T-helper 1 cell treated with Interleukin-12 subunit alpha and Interleukin-12 subunit beta and Interleukin-4 antibody, amounts not matched to agents 30 μg/mL and 1 μg/mL, for 36 hours (primary cell): ENCODE measurements at regions not wholly inside any gene's neighbourhood (a gene's known extent, or its start where the extent isn't known, plus 50 kb on each side); places are given as distances from the start of the nearest gene placed in this dataset.

ENCODE experiments used
- H3K27ac Mint-ChIP-seq: one replicate; pipeline ENCODE4 v1.8.0; 2021; ENCODE audit warnings: mild to moderate bottlenecking, mixed read lengths
- H3K27me3 Mint-ChIP-seq: one replicate; pipeline ENCODE4 v1.8.0; 2021; ENCODE audit warnings: low read depth, mixed read lengths
- H3K36me3 Mint-ChIP-seq: one replicate; pipeline ENCODE4 v1.8.0; 2021; ENCODE audit warnings: low read depth, mixed read lengths
- H3K4me1 Mint-ChIP-seq: one replicate; pipeline ENCODE4 v1.8.0; 2021; ENCODE audit warnings: low read depth, mixed read lengths
- H3K4me3 Mint-ChIP-seq: one replicate; pipeline ENCODE4 v1.8.0; 2021; ENCODE audit warnings: mild to moderate bottlenecking, moderate library complexity, mixed read lengths
- H3K9me3 Mint-ChIP-seq: one replicate; pipeline ENCODE4 v1.8.0; 2021; ENCODE audit warnings: mixed read lengths

DNA sequence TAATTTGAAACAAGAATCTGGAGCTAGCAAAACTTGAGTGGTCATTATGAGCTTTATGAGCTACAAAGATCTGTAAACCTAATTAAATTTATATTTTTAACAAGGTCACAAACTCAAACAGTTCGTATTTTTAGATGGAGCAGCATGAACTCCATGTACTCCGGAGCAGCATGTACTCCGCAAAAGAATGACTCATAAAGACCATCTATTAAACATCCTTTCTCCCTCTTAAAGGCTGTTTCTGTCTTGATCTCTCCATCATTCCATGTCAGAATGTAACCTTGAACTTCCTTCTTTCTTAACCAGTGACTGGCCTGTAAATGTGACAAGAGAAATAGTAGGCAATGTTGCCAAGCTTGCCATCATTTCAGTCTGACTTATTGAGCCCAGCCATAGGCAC is 696.9 kb downstream of the ZNF385D start:
- H3K4me1 Mint-ChIP-seq, result no peaks in the 10 kb centered on the region
- peaks cover 14% of the 10 kb centered on the region for H3K9me3 Mint-ChIP-seq
- no peak overlapping the region for H3K4me3 Mint-ChIP-seq
- H3K27me3 Mint-ChIP-seq, result no peaks in the 10 kb centered on the region
- no peak overlapping the region for H3K27ac Mint-ChIP-seq
- no peaks in the 10 kb centered on the region for H3K36me3 Mint-ChIP-seq

DNA sequence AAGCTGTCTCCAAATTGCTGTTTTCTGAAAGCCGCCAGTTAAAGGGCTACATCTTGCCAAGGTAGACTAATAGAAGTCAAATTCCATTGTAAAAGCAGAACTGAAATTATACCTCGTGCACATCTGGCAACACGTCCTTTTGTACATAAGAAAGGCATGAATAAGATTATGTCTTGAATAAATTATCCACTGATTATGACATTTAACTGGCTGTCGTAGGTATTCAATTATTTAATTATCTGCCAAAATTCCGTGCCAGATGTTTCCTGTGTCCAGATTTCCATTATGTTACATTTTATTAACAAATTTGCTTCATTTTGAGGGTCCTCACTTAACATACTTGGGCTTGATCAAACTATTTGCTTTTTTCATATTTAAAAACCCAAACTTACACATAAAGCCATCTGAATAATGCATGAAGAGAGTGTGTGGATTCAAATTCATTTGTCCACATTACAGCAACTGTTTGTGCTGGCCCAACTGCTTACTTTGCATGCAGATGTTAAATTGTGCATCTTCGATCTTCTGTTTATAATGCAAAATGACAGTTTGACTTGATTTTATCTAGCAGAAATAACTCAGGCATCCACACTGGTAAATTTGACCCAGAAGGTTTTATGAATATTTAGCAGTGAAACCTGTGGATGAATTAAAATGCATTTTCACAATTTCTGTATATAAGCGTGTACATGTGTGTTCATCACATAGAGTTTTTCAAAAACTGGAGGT is 701.5 kb downstream of the ZNF385D start:
- Mint-ChIP-seq H3K4me1 (no peaks in the 10 kb centered on the region), H3K9me3 (peaks cover 17% of the 10 kb centered on the region), H3K36me3 (no peaks in the 10 kb centered on the region)

DNA sequence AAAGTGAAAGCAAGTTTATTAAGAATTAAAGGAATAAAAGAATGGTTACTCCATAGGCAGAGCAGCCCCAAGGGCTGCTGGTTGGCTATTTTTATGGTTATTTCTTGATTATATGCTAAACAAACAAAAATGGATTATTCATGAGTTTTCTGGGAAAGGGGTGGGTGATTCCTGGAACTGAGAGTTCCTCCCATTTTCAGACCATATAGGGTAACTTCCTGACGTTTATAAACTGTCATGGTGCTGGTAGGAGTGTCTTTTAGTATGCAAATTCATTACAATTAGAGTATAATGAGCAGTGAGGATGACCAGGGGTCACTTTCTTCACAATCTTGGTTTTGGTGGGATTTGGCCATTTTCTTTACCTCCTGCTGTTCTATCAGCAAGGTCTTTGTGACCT is 707.9 kb downstream of the ZNF385D start:
- H3K36me3 Mint-ChIP-seq, result no peaks in the 10 kb centered on the region
- no peak overlapping the region for H3K27ac Mint-ChIP-seq
- no peak overlapping the region for H3K4me3 Mint-ChIP-seq
- no peaks in the 10 kb centered on the region for H3K4me1 Mint-ChIP-seq
- peaks cover 14% of the 10 kb centered on the region for H3K9me3 Mint-ChIP-seq
- no peaks in the 10 kb centered on the region for H3K27me3 Mint-ChIP-seq

More for the DNA sequence above, 701.5 kb downstream of the ZNF385D start:
- Mint-ChIP-seq H3K4me3 (no peak overlapping the region), H3K27ac (no peak overlapping the region), H3K27me3 (no peaks in the 10 kb centered on the region)

GRCh38 chr3:21042184-21042583 is 708.8 kb downstream of the ZNF385D start:
- H3K9me3 Mint-ChIP-seq, result peaks cover 12% of the 10 kb centered on the region
- no peak overlapping the region for H3K4me3 Mint-ChIP-seq
- H3K36me3 Mint-ChIP-seq, result no peaks in the 10 kb centered on the region
- H3K4me1 Mint-ChIP-seq, result no peaks in the 10 kb centered on the region
- no peak overlapping the region for H3K27ac Mint-ChIP-seq
- no peaks in the 10 kb centered on the region for H3K27me3 Mint-ChIP-seq

GRCh38 chr3:21041621-21042020 is 709.4 kb downstream of the ZNF385D start:
- H3K36me3 Mint-ChIP-seq, result no peaks in the 10 kb centered on the region
- H3K27me3 Mint-ChIP-seq, result no peaks in the 10 kb centered on the region
- no peaks in the 10 kb centered on the region for H3K4me1 Mint-ChIP-seq
- H3K27ac Mint-ChIP-seq, result no peak overlapping the region
- peaks cover 12% of the 10 kb centered on the region for H3K9me3 Mint-ChIP-seq
- H3K4me3 Mint-ChIP-seq, result no peak overlapping the region

DNA sequence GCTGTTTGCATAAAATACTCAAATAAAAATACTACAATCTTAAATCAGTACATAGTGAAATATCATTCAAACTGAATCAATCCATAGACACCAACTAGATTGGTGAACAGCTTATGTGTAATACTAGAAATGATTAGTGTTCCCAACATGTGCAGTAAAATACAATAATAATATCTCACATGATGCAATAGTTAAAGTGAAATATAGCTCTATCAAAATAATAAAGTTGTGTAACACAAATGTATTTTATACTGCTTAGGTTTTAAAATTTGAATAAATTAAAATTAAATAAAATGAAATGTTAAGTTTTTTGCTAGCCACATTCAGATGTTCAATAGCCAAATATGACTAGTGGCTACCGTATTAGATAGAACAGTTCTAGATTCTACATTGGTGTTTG is 714.1 kb downstream of the ZNF385D start:
- Mint-ChIP-seq H3K4me1 (no peaks in the 10 kb centered on the region), H3K36me3 (no peaks in the 10 kb centered on the region), H3K27me3 (no peaks in the 10 kb centered on the region), H3K4me3 (no peak overlapping the region), H3K9me3 (peaks cover 16% of the 10 kb centered on the region), H3K27ac (no peak overlapping the region)

DNA sequence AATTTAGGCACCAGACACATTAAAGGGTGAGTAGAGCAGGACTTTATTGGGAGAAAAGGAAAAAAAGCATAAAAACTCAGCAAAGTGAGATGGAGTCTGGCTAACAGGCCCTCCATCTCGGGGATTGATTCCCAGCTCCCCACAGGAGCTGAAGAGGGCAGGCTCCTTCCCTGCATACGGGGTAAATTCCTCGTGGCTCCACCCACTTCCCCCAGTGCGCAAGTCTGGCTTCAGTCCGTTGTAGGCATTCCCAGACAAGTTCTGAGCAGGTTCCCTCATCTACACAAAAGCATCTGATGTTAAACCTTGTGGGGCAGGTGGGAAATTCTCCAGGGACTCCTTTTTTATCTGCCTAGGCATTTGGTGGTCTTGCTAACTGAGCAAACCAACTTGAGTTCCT is 722.6 kb downstream of the ZNF385D start:
- Mint-ChIP-seq H3K4me1 (no peaks in the 10 kb centered on the region), H3K27ac (no peak overlapping the region), H3K27me3 (no peaks in the 10 kb centered on the region), H3K4me3 (no peak overlapping the region), H3K9me3 (peaks cover 3% of the 10 kb centered on the region), H3K36me3 (no peaks in the 10 kb centered on the region)

DNA sequence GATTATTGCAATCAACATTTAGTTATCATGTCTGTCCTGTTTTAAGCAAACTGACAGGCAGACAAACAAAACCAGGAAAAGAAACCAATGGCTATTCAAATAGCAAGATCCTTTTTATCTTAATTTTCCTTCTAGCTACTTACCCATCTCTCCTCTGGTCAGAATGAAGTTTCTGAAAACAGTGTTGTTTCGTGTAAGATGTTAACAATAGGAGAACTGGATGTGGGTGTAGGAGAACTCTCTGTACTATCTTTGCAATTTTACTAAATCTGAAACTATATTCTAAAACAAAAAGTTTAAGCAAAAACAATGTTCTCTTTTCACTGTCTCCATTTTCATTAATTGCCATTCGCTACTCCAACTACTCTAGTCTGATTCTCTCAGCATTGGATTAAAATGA is 726.4 kb downstream of the ZNF385D start:
- H3K4me3 Mint-ChIP-seq, result no peak overlapping the region

DNA sequence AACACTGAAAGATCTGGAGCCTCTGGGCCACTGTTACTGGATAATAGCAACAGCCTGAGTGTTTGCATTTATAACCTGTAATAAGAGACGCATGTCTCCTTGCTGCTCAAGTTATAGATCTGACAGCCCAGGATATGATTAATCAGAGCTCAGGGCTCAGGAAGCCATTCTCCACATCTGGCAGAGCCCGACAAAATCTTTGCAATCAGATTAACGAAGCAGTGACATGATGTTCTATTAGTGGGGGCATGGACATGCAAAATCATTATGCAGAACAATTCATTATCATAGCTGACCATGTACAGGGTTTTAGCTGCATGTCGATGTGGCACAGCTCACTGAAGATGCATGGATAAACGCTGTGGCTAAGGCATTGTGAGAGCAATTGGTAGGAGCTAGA is 730.3 kb downstream of the ZNF385D start:
- H3K4me3 Mint-ChIP-seq, result no peak overlapping the region
- H3K4me1 Mint-ChIP-seq, result no peaks in the 10 kb centered on the region
- H3K36me3 Mint-ChIP-seq, result no peaks in the 10 kb centered on the region
- no peak overlapping the region for H3K27ac Mint-ChIP-seq
- peaks cover 17% of the 10 kb centered on the region for H3K9me3 Mint-ChIP-seq
- no peaks in the 10 kb centered on the region for H3K27me3 Mint-ChIP-seq

More for the DNA sequence above, 726.4 kb downstream of the ZNF385D start:
- no peaks in the 10 kb centered on the region for H3K27me3 Mint-ChIP-seq
- H3K36me3 Mint-ChIP-seq, result no peaks in the 10 kb centered on the region
- H3K27ac Mint-ChIP-seq, result no peak overlapping the region
- no peaks in the 10 kb centered on the region for H3K4me1 Mint-ChIP-seq
- peaks cover 3% of the 10 kb centered on the region for H3K9me3 Mint-ChIP-seq

DNA sequence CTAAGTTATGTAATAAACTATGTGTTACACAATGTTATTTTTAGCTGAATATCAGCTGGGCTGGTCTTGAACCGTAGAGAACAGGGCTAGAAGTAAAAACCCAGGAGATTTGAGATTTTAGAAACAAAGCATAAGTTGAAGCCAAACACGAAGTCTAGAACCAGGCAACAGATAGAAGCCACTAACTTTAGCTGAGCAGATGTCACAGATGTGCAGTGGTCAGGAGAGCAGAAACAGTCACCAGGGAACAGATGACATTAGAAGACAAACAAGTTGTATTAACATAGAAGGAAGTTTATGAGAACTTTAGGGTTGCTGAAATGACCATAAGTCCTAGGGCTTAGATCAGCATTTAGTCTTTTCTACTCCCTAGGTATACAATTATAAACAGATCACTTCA is 731.0 kb downstream of the ZNF385D start:
- Mint-ChIP-seq H3K4me3 (no peak overlapping the region), H3K27ac (no peak overlapping the region), H3K36me3 (no peaks in the 10 kb centered on the region), H3K27me3 (no peaks in the 10 kb centered on the region), H3K4me1 (no peaks in the 10 kb centered on the region), H3K9me3 (peaks cover 20% of the 10 kb centered on the region)

DNA sequence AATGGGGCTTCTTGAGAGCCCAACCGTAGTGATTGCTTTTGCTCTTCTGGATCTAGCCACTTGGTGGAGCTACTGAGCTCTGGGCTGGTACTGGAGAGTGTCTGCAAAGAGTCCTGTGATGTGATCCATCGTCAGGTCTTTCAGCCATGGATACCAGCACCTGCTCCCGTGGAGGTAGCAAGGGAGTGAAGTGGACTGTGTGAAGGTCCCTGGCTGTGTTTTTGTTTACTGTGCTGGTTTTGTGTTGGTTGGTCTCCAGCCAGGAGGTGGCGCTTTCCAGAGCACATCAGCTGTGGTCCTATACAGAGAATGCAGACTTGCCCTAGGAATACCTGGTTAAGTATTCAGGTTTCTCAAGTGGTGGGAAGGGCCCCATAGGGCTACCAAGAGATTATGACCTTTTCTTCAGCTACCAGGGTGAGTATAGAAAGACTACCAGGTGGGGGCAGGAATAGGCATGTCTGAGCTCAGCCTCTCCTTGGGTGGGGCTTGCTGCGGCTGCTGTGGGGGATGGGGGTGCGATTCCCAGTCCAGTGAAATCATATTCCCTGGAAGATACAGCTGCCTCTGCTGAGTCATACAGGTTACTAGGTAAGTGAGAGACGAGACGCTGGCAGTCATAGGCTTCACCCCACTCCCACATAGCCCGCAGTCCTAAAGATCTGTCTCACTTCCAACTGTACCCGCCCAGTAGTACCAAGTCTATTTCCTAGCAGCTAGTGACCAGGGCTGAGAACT is 733.7 kb downstream of the ZNF385D start:
- no peaks in the 10 kb centered on the region for H3K27me3 Mint-ChIP-seq
- peaks cover 20% of the 10 kb centered on the region for H3K9me3 Mint-ChIP-seq
- no peaks in the 10 kb centered on the region for H3K36me3 Mint-ChIP-seq
- H3K27ac Mint-ChIP-seq, result no peak overlapping the region
- no peak overlapping the region for H3K4me3 Mint-ChIP-seq
- no peaks in the 10 kb centered on the region for H3K4me1 Mint-ChIP-seq

- no peak overlapping the region for H3K4me3 Mint-ChIP-seq
- no peak overlapping the region for H3K27ac Mint-ChIP-seq
- no peaks in the 10 kb centered on the region for H3K4me1 Mint-ChIP-seq
- no peaks in the 10 kb centered on the region for H3K36me3 Mint-ChIP-seq
- H3K27me3 Mint-ChIP-seq, result no peaks in the 10 kb centered on the region
- peaks cover 20% of the 10 kb centered on the region for H3K9me3 Mint-ChIP-seq
Measured at GRCh38 chr3:21013566-21013965, 737.4 kb downstream of the ZNF385D start.

GRCh38 chr3:20999661-21000060 is 751.3 kb downstream of the ZNF385D start:
- H3K9me3 Mint-ChIP-seq, result peaks cover 4% of the 10 kb centered on the region

GRCh38 chr3:20997183-20997582 is 753.8 kb downstream of the ZNF385D start:
- Mint-ChIP-seq H3K27me3 (no peaks in the 10 kb centered on the region), H3K36me3 (no peaks in the 10 kb centered on the region), H3K27ac (no peak overlapping the region), H3K4me3 (no peak overlapping the region), H3K9me3 (no peaks in the 10 kb centered on the region), H3K4me1 (no peaks in the 10 kb centered on the region)

More at GRCh38 chr3:20999661-21000060, 751.3 kb downstream of the ZNF385D start:
- Mint-ChIP-seq H3K4me1 (no peaks in the 10 kb centered on the region), H3K4me3 (no peak overlapping the region), H3K27me3 (no peaks in the 10 kb centered on the region), H3K36me3 (no peaks in the 10 kb centered on the region), H3K27ac (no peak overlapping the region)

GRCh38 chr3:20990896-20991295 is 760.1 kb downstream of the ZNF385D start:
- Mint-ChIP-seq H3K27ac (no peak overlapping the region), H3K36me3 (no peaks in the 10 kb centered on the region), H3K4me1 (no peaks in the 10 kb centered on the region), H3K4me3 (no peak overlapping the region), H3K27me3 (no peaks in the 10 kb centered on the region), H3K9me3 (peaks cover 11% of the 10 kb centered on the region)
